Activated naive CD8-positive, alpha-beta T cell treated with anti-CD3 and anti-CD28 coated beads for 36 hours (primary cell): ENCODE measurements at regions not wholly inside any gene's neighbourhood (a gene's known extent, or its start where the extent isn't known, plus 50 kb on each side); places are given as distances from the start of the nearest gene placed in this dataset.

ENCODE experiments used
- DNase-seq: peaks from one replicate; pipeline ENCODE4 v3.0.0; 2021
- H3K27ac Mint-ChIP-seq: one replicate; pipeline ENCODE4 v1.8.0; 2022; ENCODE audit warnings: mild to moderate bottlenecking, moderate library complexity, mixed read lengths
- H3K27me3 Mint-ChIP-seq: one replicate; pipeline ENCODE4 v1.8.0; 2022; ENCODE audit warnings: mild to moderate bottlenecking, mixed read lengths
- H3K36me3 Mint-ChIP-seq: one replicate; pipeline ENCODE4 v1.8.0; 2021; ENCODE audit warnings: mild to moderate bottlenecking, mixed read lengths
- H3K4me1 Mint-ChIP-seq: one replicate; pipeline ENCODE4 v1.8.0; 2021; ENCODE audit warnings: mixed read lengths
- H3K4me3 Mint-ChIP-seq: one replicate; pipeline ENCODE4 v1.8.0; 2022; ENCODE audit warnings: mild to moderate bottlenecking, moderate library complexity, mixed read lengths
- H3K9me3 Mint-ChIP-seq: one replicate; pipeline ENCODE4 v1.8.0; 2022; ENCODE audit warnings: mixed read lengths

DNA sequence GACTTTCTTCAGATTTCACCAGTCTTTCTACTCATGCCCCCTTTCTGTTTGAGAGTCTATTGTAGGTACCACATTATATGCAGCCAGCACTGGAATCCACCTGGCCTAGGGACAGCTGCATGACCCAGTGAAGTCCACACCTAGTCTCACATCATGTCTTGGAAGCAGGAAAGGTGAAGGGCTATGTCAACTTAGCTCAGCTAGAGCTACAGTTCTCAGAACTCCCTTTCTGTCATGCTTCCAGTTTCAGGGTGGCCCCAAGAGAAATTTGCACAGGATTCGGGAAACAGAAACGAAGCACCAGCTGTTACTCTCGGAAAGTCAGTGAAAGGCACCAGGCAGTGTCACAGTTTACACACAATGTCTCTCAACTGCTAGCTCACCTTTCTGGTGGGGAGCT lies 51.6 kb upstream of the NLRP1 start:
- H3K36me3 Mint-ChIP-seq = no peaks in the 10 kb centered on the region
- H3K4me1 Mint-ChIP-seq = no peaks in the 10 kb centered on the region
- DNase-seq = no peak
- no peak overlapping the region for H3K4me3 Mint-ChIP-seq
- H3K9me3 Mint-ChIP-seq = no peaks in the 10 kb centered on the region
- no peak overlapping the region for H3K27ac Mint-ChIP-seq
- H3K27me3 Mint-ChIP-seq = peaks cover 7% of the 10 kb centered on the region

DNA sequence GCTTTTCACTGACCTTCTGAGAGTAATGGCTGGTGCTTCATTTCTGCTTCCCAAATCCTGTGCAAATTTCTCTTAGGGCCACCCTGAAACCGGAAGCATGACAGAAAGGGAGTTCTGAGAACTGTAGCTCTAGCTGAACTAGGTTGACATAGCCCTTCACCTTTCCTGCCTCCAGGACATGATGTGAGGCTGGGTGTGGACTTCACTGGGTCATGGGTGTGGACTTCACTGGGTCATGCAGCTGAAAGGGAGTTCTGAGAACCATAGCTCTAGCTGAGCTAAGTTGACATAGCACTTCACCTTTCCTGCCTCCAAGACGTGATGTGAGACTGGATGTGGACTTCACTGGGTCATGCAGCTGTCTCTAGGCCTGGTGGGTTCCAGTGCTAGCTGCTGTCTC lies 54.3 kb upstream of the NLRP1 start:
- DNase-seq = no peak
- Mint-ChIP-seq H3K36me3 (no peaks in the 10 kb centered on the region), H3K9me3 (no peaks in the 10 kb centered on the region), H3K4me1 (no peaks in the 10 kb centered on the region), H3K27ac (no peak overlapping the region), H3K27me3 (peaks cover 4% of the 10 kb centered on the region), H3K4me3 (no peak overlapping the region)

DNA sequence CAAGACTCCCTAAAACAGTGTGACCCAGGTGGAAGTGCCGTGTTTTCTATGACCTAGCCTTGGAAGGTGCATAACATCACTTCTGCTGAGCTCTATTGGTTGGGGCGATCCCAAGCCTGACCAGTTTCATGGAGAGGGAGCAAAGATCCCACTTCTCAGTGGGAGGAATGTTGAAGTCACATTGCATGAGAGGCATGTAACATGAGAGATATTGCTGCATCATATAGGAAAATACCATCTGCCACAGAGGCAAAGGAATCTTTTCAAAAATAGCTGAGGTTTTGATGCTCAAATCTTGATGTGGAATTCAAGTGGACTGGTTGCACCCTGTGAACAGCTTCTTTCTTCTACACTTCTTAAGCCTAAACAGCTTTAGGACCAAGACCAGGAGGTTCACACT lies 56.4 kb upstream of the NLRP1 start:
- Mint-ChIP-seq H3K4me3 (no peak overlapping the region), H3K27ac (no peak overlapping the region), H3K27me3 (peaks cover 4% of the 10 kb centered on the region), H3K4me1 (no peaks in the 10 kb centered on the region), H3K36me3 (no peaks in the 10 kb centered on the region), H3K9me3 (no peaks in the 10 kb centered on the region)
- DNase-seq = no peak

DNA sequence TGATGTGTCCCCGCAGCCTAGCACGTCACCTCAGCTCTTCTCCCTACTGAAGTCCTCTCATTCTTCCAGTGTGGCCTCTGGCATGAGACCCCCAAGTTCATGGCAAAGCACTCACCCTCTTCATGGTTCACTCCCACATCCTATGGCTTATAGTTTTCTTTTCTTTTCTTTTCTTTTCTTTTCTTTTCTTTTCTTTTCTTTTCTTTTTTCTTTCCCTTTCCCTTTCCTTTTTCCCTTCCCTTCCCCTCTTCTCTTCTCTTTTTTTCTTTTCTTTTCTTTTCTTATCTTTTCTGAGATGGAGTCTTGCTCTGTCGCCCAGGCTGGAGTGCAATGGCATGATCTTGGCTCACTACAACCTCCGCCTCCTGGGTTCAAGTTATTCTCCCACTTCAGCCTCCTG lies 58.4 kb upstream of the NLRP1 start:
- no peaks in the 10 kb centered on the region for H3K9me3 Mint-ChIP-seq

DNA sequence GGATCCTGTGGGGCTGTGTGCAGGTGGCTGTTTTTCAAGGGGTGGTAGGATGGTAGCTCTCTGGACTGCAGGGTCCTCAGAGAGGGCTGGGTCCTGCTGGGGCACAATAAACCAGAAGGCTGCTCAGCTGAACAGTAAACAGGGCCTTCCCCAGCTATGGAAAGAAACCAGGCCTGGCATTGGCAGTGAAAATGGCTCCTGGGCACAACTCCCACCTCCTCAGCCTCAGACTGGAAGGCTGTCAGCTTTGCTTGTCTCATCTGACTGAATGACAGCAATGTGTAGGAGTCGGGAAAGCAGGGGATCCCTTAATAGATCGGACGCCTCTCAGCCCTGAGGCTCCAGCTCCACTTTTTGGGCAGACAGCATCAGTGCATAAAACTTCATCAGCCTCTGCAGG lies 59.8 kb upstream of the NLRP1 start:
- Mint-ChIP-seq H3K4me3 (no peak overlapping the region), H3K27ac (no peak overlapping the region), H3K9me3 (no peaks in the 10 kb centered on the region), H3K36me3 (no peaks in the 10 kb centered on the region), H3K4me1 (no peaks in the 10 kb centered on the region), H3K27me3 (peaks cover 12% of the 10 kb centered on the region)
- no peak for DNase-seq

More for the DNA sequence above, 58.4 kb upstream of the NLRP1 start:
- Mint-ChIP-seq H3K4me3 (no peak overlapping the region), H3K27me3 (peaks cover 14% of the 10 kb centered on the region), H3K27ac (no peak overlapping the region), H3K36me3 (no peaks in the 10 kb centered on the region), H3K4me1 (no peaks in the 10 kb centered on the region)
- no peak for DNase-seq

DNA sequence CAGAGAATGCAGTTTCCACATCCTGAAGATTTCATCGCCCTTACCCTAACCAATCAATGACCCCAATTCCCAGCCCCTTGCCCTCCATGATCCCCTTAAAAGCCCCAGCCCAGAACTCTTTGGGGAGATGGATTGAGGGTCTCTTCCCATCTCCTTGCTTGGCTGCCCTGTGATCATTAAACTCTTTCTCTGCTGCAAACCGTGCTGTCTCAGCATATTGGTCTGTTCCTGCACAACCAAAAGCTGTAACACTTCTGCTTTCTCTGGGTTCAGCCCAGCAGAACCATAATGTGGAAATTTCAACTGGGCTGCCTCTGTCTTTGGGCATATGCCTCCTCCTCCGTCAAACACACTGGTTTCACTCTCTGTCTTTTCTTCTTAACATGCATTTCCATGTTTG lies 67.0 kb upstream of the NLRP1 start:
- DNase-seq = no peak
- H3K27ac Mint-ChIP-seq = no peak overlapping the region
- H3K4me1 Mint-ChIP-seq = no peaks in the 10 kb centered on the region
- H3K36me3 Mint-ChIP-seq = no peaks in the 10 kb centered on the region
- H3K27me3 Mint-ChIP-seq = peaks cover 47% of the 10 kb centered on the region
- no peak overlapping the region for H3K4me3 Mint-ChIP-seq
- peaks cover 14% of the 10 kb centered on the region for H3K9me3 Mint-ChIP-seq

DNA sequence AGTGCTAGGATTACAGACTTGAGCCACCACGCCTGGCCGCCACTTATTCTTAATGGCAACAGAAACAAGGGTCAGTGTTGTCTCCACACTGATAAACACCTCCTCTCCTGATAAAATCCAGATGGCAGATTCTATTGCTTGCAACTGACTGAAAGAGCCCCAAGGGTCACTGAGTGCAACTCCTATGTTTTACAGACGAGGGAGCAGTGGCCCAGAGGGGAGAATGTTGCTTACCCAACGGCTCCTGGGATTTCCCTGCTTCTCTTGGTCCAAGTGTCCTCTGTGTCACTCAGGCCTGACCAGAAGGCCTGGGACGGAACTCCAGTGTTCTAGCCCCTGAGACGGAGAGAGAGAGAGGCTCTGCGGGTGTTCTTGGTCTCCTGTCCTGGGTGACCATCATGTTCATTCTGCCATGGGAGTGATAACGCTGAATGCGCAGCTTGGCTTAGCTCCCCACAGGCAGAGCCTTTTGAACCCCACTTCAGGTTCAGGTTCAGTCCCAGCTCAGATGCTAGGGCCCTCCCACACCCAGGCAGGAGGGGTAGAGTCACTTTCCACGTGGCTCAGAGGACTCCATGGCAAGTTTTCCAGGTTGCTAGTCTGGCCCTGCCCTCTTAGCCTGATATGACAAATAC lies 77.3 kb upstream of the NLRP1 start:
- Mint-ChIP-seq H3K4me3 (no peak overlapping the region), H3K36me3 (no peaks in the 10 kb centered on the region), H3K27me3 (peaks cover 3% of the 10 kb centered on the region), H3K27ac (no peak overlapping the region), H3K9me3 (no peaks in the 10 kb centered on the region), H3K4me1 (no peaks in the 10 kb centered on the region)
- DNase-seq = no peak

DNA sequence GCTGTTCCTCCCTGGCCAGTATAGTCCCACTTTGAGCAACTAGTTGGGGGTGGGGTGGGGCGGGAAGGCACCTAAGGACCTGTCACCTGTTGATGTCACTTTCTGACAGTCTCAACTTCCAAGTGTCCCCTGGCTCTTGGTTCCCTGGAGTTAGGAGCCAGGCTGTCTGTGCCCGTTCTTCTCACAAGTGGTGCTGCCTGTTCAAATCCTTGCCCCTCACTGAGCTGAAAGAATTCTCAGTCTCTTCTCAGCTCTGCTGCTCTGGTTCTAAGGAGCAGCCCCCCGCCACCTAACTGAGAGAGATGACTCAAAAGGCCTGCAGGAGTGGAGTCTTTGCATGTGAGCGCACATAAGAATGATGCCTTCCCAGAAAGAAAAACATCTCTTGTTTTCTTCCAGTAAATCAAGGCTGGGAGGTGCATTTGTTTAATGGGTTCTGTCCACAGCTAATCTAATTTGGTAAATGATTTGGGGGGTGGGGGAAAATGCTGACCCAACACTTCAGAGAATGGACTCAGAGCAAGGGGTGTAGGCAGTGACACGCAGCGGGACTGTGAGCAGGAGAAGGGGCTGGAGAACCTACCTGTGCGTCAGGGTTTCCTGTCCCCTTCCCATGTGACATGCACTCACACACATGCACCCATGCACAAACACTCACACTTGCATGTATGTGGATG lies 78.2 kb upstream of the NLRP1 start:
- H3K9me3 Mint-ChIP-seq = no peaks in the 10 kb centered on the region
- no peak for DNase-seq
- H3K4me1 Mint-ChIP-seq = no peaks in the 10 kb centered on the region
- no peaks in the 10 kb centered on the region for H3K36me3 Mint-ChIP-seq
- H3K27ac Mint-ChIP-seq = no peak overlapping the region
- peaks cover 3% of the 10 kb centered on the region for H3K27me3 Mint-ChIP-seq
- no peak overlapping the region for H3K4me3 Mint-ChIP-seq

DNA sequence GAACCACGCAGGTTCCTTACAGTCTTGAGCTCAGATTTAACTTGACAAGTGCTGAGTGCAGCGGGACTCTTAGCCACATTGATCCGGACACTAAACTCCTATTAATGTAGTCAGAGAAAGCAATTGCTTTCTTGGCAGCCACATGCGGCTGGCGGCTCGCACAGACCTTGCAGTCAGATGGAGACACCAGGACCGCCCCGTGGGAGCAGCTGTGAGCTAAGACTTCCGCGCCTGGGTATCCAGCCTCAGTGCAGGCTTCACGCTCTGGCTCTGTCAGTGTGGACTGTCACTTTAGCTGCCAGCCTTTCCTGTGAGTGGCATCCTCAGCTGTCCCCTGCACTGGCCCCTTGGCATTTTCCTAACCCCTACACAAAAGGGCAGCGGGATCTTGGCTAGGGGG lies 80.9 kb upstream of the NLRP1 start:
- no peaks in the 10 kb centered on the region for H3K36me3 Mint-ChIP-seq
- DNase-seq = no peak

DNA sequence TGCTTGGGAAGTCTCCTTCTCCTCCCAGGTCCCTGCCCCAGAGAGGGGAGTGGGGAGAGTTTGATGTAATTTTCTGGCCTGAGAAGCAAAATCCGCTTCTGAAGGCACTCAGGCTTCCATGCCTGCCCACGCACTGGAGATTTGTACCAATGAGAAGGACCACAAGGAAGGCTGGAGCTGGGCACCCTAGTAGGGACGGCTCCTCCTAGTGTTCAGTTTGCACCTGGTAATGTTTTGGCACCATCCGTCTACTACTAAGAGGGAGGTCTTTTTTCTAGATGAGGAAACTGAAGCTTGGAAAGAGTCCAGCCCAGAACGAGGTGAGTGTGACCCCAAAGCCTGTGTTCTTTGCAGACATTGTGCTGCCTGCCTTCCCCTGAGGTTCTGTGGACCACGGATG lies 83.6 kb upstream of the NLRP1 start:
- H3K36me3 Mint-ChIP-seq = no peaks in the 10 kb centered on the region
- H3K4me1 Mint-ChIP-seq = no peaks in the 10 kb centered on the region
- no peak for DNase-seq
- H3K27ac Mint-ChIP-seq = no peak overlapping the region
- no peaks in the 10 kb centered on the region for H3K9me3 Mint-ChIP-seq
- no peak overlapping the region for H3K4me3 Mint-ChIP-seq
- H3K27me3 Mint-ChIP-seq = peaks cover 16% of the 10 kb centered on the region

More for the DNA sequence above, 80.9 kb upstream of the NLRP1 start:
- Mint-ChIP-seq H3K27ac (no peak overlapping the region), H3K4me1 (no peaks in the 10 kb centered on the region), H3K9me3 (no peaks in the 10 kb centered on the region), H3K27me3 (peaks cover 15% of the 10 kb centered on the region), H3K4me3 (no peak overlapping the region)

DNA sequence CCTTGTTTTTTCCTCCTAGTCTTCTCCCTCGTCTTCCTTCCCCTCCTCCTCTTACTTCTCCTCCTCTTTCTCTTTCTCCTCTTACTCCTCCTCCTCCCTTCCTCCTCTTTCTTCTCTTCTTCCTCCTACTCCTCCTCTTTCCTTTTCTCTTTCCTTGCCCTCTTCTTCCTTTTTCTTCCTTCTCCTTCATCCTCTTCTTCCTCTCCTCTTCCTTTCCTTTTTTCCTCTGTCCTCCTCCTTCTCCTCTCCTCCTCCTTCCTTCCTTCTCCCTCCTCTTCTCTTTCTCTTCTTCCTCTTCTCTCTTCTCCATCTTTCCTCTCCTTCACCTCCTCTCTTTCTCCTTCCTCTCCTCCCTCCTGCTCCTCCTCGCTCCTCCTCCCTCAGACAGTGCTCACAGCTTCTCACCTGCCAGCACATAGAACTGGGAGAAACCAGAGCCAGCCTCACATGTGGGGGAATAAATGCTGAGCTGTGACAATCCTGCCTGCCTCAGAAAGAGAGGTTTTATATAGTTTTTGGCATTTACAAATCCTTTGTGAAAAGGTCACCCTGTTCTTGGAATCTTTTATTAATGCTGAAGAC lies 84.3 kb upstream of the NLRP1 start:
- H3K9me3 Mint-ChIP-seq = no peaks in the 10 kb centered on the region
- no peak overlapping the region for H3K4me3 Mint-ChIP-seq
- H3K36me3 Mint-ChIP-seq = no peaks in the 10 kb centered on the region
- H3K27ac Mint-ChIP-seq = no peak overlapping the region
- H3K4me1 Mint-ChIP-seq = no peaks in the 10 kb centered on the region
- peaks cover 24% of the 10 kb centered on the region for H3K27me3 Mint-ChIP-seq
- DNase-seq = no peak

DNA sequence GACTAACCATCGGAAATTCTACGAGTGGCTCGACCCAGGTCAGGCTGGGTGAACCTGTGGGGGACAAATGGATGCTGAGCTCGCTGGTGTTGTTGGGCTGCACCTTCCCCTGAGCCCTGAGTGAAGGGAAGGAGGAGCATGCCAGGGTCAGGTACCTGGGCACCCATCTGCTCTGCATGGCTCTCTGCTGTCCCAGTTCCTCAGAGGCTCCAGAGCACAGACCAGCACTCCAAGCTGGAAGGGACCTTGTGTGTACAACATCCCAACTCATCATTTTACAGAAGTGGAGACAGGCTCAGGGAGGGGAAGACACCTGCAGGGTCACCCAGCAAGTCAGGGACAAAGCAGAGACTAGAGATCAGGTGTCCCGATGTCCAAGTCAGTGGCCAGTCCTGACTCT lies 84.9 kb upstream of the NLRP1 start:
- H3K36me3 Mint-ChIP-seq = no peaks in the 10 kb centered on the region
- H3K27me3 Mint-ChIP-seq = peaks cover 29% of the 10 kb centered on the region

DNA sequence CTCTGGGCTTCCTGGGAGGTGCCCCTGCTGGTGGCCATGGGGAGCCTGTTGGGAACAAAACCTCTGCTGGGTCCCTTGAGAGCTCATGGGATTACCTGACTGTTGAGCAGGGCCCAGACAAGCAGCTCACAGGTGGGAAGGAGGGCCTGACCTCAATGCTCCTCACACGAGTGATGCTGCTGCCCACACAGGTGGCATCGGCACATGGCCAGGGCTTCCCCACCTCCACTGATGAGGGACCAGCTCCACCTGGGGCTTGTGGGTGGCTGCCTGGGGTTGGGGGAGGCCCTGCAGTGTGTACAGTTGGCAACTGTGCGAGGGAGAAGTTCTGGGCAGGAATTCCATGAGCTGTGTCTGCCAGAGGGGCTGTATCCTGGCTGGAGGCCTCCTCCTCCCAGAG lies 87.8 kb upstream of the NLRP1 start:
- DNase-seq = no peak
- H3K9me3 Mint-ChIP-seq = no peaks in the 10 kb centered on the region
- H3K4me3 Mint-ChIP-seq = no peak overlapping the region
- no peaks in the 10 kb centered on the region for H3K4me1 Mint-ChIP-seq
- H3K27me3 Mint-ChIP-seq = peaks cover 26% of the 10 kb centered on the region
- H3K36me3 Mint-ChIP-seq = no peaks in the 10 kb centered on the region
- H3K27ac Mint-ChIP-seq = no peak overlapping the region

More for the DNA sequence above, 84.9 kb upstream of the NLRP1 start:
- Mint-ChIP-seq H3K27ac (no peak overlapping the region), H3K4me3 (no peak overlapping the region), H3K9me3 (no peaks in the 10 kb centered on the region), H3K4me1 (no peaks in the 10 kb centered on the region)
- DNase-seq = no peak

DNA sequence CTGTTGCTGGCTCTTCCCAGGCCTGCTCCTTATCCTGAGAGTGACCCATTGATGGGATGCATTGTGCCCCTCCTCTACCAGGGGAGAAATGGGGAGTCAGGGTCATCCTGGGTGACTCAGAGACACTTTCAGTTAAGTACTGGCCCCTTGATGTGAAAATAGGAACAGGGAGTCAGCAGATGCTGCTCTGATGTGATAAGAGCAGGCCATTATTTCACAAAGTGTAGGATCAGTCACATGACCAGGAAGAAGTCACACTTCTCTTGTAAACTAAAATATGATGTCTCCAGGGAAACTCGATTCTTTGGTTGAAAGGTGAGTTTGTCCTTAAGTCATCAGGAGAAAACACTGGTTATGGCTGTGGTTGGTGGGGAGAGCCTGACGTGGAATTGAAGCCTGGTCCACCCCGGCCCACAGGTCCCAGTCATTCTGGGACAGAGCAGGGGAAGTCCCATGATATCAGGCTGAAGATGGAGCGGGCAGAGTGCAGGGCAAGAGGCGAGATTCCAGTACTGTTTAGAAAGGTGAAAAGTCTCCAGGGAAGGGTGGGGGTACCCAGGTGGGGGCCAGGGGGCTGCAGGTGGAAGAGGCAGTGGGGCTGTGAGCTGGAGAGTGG lies 88.6 kb upstream of the NLRP1 start:
- Mint-ChIP-seq H3K9me3 (no peaks in the 10 kb centered on the region), H3K27me3 (peaks cover 26% of the 10 kb centered on the region), H3K4me3 (no peak overlapping the region), H3K36me3 (no peaks in the 10 kb centered on the region), H3K4me1 (no peaks in the 10 kb centered on the region), H3K27ac (no peak overlapping the region)
- no peak for DNase-seq

DNA sequence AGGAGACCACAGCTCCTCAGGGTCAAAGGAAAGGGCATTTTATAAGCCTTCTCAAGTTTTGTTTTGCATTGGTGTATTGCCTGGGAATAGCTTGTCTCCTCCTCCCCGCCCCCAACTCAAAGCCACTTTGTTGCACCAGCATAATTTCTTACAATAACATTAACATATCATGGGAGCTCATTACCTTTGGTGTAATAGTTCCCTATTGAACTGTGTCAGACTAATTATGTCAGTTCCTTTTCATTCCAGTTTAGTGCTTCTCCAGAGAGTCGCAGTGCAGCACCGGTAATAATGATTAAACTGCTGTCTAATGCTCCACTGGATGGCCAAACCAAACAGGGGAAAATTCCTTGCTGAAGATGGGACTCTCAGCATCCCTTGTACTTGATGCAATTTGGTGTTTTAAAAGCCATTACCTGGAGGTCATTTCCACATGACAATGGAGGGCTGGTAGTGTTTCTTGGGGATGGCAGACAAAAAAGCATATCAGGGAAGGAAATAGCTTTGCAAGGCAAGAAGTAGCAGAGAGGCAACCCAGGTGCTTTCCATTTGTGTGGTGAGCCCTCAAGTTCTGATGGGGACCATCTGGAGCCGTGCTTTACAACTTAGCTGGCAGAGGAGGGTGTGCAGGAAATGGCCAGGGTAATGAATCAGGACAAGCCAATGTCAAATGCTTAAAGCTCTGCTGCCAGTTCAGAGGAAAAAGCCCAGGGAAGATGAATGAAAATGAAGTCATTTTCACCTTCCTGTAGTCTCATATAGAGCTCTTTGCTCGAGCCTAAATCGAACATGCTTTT lies 91.5 kb upstream of the NLRP1 start:
- no peak overlapping the region for H3K27ac Mint-ChIP-seq
- no peak for DNase-seq
- peaks cover 2% of the 10 kb centered on the region for H3K9me3 Mint-ChIP-seq
- H3K4me3 Mint-ChIP-seq = no peak overlapping the region
- H3K36me3 Mint-ChIP-seq = no peaks in the 10 kb centered on the region
- H3K4me1 Mint-ChIP-seq = no peaks in the 10 kb centered on the region
- peaks cover 18% of the 10 kb centered on the region for H3K27me3 Mint-ChIP-seq
